ENCODE measurements at regions not wholly inside any gene's neighbourhood (a gene's known extent, or its start where the extent isn't known, plus 50 kb on each side); places are given as distances from the start of the nearest gene placed in this dataset.
A peak's percentile ranks its signal among the peaks of the same experiment; 100 is the strongest.

GRCh38 chr15:38672814-38673670 lies 108.4 kb upstream of the RASGRP1 start:
- DNase-seq (ENCODE audit: low spot score) = no peak

- DNase-seq (ENCODE audit: low spot score) = no peak
Measured at GRCh38 chr15:38674448-38674847, 109.8 kb upstream of the RASGRP1 start.

GRCh38 chr15:38678281-38678680 lies 113.7 kb upstream of the RASGRP1 start:
- DNase-seq (ENCODE audit: low spot score) = no peak

GRCh38 chr15:38680775-38681174 lies 116.2 kb upstream of the RASGRP1 start:
- no peak for DNase-seq (ENCODE audit: low spot score)

GRCh38 chr15:38682363-38682762 lies 117.7 kb upstream of the RASGRP1 start:
- no peak for DNase-seq (ENCODE audit: low spot score)

- DNase-seq (ENCODE audit: low spot score) = no peak
Measured at GRCh38 chr15:38682861-38683260, 118.2 kb upstream of the RASGRP1 start.

- peak; percentile 67 for DNase-seq (ENCODE audit: low spot score)
Measured at GRCh38 chr15:38683382-38684242, 119.0 kb upstream of the RASGRP1 start.

- no peak for DNase-seq (ENCODE audit: low spot score)
Measured at GRCh38 chr15:38684440-38685010, 119.9 kb upstream of the RASGRP1 start.

- DNase-seq (ENCODE audit: low spot score) = no peak
Measured at GRCh38 chr15:38685686-38686339, 121.2 kb upstream of the RASGRP1 start.

GRCh38 chr15:38687340-38687739 lies 122.7 kb upstream of the RASGRP1 start:
- peak; percentile 34 for DNase-seq (ENCODE audit: low spot score)

- no peak for DNase-seq (ENCODE audit: low spot score)
Measured at GRCh38 chr15:38687775-38688495, 123.3 kb upstream of the RASGRP1 start.

- no peak for DNase-seq (ENCODE audit: low spot score)
Measured at GRCh38 chr15:38688761-38689160, 124.1 kb upstream of the RASGRP1 start.

GRCh38 chr15:38689522-38689921 lies 124.9 kb upstream of the RASGRP1 start:
- no peak for DNase-seq (ENCODE audit: low spot score)

- DNase-seq (ENCODE audit: low spot score) = no peak
Measured at GRCh38 chr15:38690216-38690615, 125.6 kb upstream of the RASGRP1 start.

GRCh38 chr15:38690719-38691332 lies 126.2 kb upstream of the RASGRP1 start:
- DNase-seq (ENCODE audit: low spot score) = peak; percentile 62

- no peak for DNase-seq (ENCODE audit: low spot score)
Measured at GRCh38 chr15:38691377-38691776, 126.8 kb upstream of the RASGRP1 start.

GRCh38 chr15:38691965-38692788 lies 127.6 kb upstream of the RASGRP1 start:
- DNase-seq (ENCODE audit: low spot score) = no peak

- no peak for DNase-seq (ENCODE audit: low spot score)
Measured at GRCh38 chr15:38692789-38693062, 128.1 kb upstream of the RASGRP1 start.

GRCh38 chr15:38695249-38696108 lies 130.9 kb upstream of the RASGRP1 start:
- no peak for DNase-seq (ENCODE audit: low spot score)

Measured in AG20443 (cell line).